ENCODE measurements at regions not wholly inside any gene's neighbourhood (a gene's known extent, or its start where the extent isn't known, plus 50 kb on each side); places are given as distances from the start of the nearest gene placed in this dataset.

- TF ChIP-seq, protein P1, sequence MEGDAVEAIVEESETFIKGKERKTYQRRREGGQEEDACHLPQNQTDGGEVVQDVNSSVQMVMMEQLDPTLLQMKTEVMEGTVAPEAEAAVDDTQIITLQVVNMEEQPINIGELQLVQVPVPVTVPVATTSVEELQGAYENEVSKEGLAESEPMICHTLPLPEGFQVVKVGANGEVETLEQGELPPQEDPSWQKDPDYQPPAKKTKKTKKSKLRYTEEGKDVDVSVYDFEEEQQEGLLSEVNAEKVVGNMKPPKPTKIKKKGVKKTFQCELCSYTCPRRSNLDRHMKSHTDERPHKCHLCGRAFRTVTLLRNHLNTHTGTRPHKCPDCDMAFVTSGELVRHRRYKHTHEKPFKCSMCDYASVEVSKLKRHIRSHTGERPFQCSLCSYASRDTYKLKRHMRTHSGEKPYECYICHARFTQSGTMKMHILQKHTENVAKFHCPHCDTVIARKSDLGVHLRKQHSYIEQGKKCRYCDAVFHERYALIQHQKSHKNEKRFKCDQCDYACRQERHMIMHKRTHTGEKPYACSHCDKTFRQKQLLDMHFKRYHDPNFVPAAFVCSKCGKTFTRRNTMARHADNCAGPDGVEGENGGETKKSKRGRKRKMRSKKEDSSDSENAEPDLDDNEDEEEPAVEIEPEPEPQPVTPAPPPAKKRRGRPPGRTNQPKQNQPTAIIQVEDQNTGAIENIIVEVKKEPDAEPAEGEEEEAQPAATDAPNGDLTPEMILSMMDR (IDR thresholded peaks at IDR 0.05; ENCODE audit: insufficient read depth, low read depth, low read length), result no peak
- no peak for TF ChIP-seq EZH2 (IDR thresholded peaks at IDR 0.05; ENCODE audit: insufficient read depth, low read length)
Observed at GRCh38 chr2:152242787-152243472, 67.4 kb upstream of the STAM2 start.

Measured in astrocyte (in vitro differentiated cells and primary cell).